Astrocyte (in vitro differentiated cells and primary cell): ENCODE measurements at regions not wholly inside any gene's neighbourhood (a gene's known extent, or its start where the extent isn't known, plus 50 kb on each side); places are given as distances from the start of the nearest gene placed in this dataset.

Experiments used
- CTCF ChIP-seq: IDR thresholded peaks from 2 replicates; pipeline ENCODE4 v1.5.1; 2011; ENCODE audit warnings: low read depth, mild to moderate bottlenecking, inconsistent platforms, low read length, moderate library complexity; ENCODE audit not compliant: insufficient read depth
- EZH2 ChIP-seq: IDR thresholded peaks from 2 replicates; pipeline ENCODE4 v1.6.1; 2012; ENCODE audit warnings: mild to moderate bottlenecking, low read length, inconsistent platforms; ENCODE audit not compliant: insufficient read depth

- TF ChIP-seq EZH2, result no peak
- TF ChIP-seq CTCF, result no peak
Measured at GRCh38 chr3:67204951-67205350, 206.8 kb downstream of the KBTBD8 start.
